ENCODE measurements at regions not wholly inside any gene's neighbourhood (a gene's known extent, or its start where the extent isn't known, plus 50 kb on each side); places are given as distances from the start of the nearest gene placed in this dataset.

DNA sequence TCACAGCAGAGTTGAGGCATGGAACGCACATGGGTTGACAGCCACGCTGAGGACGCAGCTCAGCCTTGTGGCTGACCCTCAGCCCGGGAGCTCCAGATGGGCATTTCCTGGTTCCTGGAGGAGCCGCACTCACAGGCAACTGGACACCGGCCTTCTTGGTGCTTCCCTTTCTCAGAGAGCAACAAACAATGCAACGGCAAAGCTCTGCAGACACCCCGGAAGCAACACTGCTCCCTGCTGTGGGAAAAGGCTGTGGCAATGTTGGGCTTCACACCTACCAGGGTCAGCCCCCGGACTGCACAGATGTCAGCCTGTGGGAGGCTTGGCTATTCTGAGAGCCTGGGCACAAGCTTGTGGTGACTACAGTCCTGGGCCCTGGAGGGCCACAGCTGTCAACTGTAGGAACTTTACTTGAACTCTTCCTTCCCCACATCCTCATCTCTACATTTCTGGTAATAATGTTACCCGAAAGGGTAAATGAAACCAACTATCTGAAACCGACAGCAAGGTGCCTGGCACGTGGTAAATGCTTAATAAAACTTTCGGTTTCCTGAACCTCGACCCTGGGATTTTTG is 597.5 kb upstream of the MKI67 start:
- DNase-seq: no peak

DNA sequence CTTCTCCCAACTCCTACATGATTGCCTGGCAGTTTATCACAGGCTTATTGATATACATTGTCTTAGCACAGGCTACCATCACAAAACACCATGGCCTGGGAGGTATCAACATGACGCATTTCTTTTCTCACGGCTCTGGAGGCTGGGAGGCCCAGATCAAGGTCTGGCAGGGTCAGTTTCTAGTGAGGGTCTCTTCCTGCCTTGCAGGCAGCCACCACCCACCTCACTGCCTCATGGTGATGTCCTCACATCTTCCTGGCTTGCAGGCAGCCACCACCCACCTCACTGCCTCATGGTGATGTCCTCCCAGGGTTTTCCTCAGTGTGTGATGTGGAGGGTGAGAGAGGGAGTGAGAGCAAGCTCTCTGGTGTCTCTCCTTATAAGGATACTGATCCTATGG is 599.3 kb upstream of the MKI67 start:
- DNase-seq: no peak

DNA sequence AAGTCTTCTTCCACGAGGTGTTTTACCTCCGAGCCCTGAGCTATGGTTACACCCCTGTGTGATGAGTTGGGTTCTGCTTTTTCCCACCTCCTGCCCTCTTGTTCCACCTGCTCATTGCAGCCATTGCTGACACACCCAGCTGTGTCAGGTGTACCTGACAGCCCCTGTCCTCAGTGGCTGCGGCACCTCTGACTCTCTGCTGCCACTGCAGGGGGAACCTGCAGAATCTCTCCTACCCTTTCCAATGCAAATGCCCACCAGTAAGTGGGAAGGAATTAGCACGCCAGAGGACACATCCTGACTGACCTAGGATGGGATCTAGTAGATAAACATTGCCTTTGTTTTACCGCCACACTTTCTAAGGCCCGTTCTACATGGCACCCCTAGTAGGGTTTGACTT is 600.9 kb upstream of the MKI67 start:
- DNase-seq: no peak

DNA sequence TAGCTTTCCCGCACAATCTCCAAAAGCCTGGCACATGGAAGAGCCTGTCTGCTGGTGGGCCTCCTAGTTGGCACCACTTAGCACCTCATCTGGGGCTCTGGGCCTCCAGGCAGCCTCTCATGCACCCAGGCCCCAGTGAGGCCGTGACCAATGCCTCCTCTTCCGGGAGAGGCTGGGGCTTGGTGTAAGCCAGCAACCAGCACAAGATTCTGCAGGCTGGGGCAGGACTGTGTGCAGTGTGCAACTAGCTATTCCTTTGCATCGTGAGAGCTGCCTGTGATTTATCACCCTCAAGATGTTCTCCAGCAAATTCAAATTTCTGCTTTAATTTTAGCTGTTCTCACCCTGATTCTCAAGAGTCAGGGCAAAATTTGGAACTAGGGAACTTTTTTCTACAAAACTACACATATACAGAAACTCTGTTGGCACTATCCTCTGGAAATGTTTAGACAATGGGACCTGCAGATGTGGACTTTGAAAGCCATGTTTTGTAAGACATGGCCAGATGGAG is 603.7 kb upstream of the MKI67 start:
- DNase-seq: no peak

DNA sequence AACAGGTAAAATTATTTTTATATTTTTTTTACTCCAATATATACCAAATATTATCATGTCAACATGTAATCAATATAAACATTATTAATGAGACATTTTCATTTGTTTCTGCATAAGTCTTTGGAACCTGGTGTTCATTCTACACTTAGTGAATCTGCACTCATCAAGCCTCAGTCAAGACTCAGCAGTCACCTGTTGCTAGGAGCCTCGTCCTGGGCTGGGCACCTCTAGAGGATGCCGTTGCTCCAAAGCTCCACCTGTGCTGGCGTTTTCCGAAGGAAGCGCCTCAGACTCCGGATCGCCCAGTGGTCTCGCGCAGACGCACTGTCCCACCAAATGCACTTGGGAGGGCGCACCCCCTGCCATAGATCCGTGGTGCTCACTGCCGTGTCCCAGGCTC is 604.7 kb upstream of the MKI67 start:
- no peak for DNase-seq

DNA sequence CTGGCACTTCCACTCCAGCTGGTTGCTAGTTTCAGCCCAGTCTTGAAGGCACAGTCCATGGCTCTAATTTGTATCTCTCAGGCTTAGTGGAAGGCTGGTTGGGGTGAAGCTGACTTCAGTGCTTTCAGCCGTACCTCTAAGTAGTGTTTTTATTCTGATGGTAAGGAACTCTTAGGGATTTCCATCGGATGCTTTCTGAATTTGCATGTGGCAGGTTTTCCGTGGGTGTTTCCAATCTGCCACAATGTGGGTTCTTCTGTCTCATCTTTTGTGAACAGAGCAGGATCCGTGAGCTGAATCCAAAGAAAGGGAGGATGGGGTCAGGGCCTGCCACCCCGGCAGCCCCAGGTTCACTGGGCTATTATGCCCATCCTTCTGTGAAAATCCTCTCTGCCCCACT is 607.9 kb upstream of the MKI67 start:
- DNase-seq: no peak

DNA sequence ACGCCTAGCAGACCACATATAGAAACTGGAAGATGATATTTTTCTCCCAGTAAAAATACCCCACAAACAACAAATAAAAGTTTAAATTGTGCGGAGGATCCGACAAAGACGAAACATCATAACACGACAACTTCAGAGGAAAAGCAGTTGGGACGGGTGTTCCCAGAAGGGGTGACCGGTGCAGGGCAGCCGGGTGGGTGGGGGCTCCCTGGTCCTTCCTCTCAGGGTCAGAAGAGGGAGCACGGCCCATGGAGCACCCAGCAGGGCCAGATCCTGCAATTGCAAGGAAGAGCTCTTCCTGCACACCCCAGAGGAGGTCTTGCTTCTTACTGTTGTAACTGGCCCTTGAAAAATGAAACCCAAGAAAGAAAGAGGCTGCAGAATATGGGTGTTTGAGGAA is 608.5 kb upstream of the MKI67 start:
- DNase-seq: no peak

DNA sequence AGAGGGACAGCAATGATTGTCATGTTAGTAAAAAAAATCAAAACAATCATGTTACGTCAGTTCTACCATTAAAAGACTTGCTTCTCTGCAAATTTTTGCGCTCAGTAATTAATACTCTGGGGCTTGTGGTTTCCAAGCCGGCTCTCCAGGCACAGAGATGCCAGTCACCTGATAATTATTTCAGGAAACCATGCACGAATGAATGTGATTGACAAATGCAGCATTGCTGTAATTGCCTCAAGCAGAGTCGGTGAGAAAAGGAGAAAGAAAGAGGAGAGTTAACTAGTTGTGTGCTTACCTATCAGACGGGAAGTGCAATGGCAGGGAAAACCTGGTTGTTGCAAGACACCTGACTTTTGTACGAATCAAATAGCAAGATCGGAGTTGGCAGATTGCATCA is 609.8 kb upstream of the MKI67 start:
- no peak for DNase-seq

DNA sequence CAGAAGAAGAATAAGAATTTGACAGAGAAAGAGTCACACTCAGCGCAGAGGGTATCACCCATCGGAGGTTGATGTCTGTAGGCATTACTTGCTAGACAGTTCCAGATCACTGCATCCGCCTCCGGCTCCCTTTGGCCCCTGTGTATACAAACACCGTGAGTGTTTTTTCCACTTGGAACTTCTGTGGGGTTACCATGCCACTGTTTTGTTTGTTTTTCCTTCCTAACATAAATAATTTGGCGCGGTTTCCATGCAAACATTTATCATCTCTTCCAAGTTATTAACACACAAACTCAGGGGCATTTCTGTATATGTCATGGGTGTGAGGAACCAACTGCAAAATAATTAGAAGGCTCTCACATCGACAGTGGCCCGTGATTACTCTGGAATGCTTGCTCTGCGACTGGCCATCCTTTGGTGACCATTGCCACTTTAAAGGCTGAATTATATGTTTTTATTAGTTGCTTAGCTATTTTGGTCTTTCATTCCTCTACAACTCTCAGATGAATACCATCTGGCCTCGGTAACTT is 612.2 kb upstream of the MKI67 start:
- no peak for DNase-seq

DNA sequence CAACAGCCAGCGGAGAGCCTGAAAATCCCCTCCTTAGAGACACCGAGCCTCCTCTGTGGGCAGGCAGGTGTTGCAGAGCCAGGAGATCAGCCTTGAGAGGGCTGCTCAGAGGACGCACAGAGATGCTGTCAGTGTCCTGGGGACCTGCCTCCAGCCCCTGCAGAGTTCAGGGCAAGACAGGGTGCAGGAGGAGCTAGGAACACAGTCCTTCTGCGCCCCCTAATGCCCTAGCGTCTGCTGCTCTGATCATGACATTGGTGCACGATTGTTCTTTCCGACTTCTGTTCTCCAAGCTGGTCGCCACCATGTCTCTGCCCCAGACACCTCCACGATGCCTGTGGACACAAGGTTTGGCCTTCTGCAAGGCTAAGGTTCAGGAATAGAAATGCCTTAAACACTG is 613.7 kb upstream of the MKI67 start:
- no peak for DNase-seq

DNA sequence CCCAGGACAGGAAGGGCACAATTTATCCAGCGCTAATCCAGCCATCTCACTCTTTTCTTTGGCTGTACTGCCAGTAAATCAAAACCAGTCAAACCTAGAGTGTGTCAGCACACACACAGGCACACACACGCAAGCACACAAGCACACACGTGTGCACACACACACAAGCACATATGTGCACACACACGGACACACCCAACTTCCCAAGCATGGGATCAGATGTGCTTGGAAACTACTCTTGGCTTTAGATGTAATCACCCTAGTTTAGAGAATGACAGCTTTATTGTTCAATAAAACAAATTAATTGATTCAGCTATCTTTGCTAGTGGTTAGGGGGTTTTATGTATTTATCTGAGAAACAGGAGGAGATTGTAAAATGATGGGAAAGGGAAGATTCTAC is 615.0 kb upstream of the MKI67 start:
- no peak for DNase-seq

DNA sequence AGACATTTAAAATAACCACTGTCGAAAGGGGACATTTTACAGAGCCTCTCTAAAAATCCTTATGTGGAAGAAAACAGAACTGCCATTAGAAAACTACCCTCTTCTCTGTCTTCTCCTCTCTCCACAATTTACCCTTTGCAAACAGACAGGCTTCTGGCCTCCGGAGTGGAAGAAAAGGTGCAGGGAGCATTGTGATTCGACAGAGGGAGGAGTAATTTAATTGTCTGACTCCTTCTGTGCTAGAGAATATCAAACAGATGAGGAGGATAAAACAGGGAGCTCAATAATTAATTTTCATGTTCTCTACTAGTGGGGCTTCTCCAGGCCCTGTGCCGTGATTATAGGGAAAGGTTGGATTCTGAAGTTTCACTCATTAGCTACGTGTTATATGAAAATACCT is 615.5 kb upstream of the MKI67 start:
- DNase-seq: no peak

DNA sequence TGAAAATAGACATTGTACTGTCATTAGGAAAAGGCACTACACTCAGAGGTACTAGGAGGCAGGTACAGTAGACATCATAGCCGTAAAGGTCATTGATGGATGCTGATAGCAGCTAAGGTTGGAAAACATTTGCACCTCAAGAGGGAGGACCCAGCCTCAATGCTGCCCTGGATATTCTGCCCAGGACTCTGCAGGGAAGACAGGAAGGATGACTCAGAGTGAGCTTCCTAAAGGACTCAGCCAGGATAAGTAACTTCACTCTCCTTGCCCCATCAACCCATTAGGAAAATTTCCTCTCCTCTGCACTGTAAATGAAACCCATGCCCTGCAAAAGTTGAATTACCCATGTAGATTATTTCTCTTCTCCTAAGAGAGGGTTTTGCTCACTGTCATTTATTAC is 617.9 kb upstream of the MKI67 start:
- DNase-seq: no peak

DNA sequence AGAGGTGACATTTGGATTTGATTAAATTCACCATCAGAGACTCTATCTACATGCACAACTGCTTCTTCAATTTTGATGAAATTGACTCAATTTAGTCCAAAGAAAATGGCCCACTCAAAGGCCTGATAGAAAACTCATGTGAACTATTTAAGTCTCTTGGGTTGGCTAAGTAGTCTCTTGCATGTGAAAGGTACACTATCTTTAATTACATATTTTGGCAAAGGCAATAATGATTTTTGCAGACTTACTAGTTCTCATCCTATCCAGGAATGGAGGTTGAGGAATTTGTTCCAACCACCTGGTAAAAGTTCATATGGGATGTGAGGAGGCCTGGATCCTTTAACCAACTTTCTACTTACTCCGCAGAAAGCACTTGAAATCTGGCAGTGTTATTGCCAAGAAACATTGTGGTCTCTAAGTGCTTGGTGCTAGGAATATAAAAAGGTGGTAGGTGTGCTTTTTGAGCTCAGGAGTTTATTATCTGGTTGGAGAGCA is 618.6 kb upstream of the MKI67 start:
- no peak for DNase-seq

DNA sequence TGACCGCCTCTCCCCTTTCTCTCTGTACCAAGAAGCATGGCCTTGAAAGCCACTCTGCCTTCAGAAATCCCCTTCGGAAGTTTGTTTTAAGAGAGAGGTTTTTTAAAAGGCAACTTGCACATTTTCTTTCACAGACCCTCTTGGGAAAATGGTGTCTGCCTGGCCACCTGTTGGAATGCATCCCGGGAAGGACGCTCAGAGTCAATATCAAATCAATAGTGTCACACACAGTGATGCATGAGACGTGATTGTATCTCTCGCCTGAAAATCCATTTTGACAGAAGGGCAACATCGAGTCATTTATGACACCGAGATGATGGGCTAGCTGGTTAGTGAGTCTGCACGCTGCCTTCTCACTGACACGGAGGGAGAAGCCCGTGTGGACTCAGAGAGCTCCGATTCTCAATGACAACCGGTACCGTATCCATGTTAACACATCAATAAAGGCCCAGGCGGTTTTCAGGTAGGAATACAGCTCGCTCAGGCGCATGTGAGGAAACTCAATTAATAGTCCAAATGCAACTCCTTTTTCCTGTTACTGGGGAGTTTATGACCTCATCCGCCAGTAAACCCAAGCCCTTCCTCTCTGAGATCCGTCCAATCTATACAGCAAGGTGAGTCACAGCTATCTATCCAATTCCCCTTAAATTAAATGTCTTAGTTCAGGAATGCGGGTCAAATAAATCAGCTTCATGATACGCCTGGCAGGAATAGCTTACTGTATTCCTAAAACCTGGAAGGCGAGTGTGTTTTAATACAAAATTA is 621.5 kb upstream of the MKI67 start:
- DNase-seq: no peak

DNA sequence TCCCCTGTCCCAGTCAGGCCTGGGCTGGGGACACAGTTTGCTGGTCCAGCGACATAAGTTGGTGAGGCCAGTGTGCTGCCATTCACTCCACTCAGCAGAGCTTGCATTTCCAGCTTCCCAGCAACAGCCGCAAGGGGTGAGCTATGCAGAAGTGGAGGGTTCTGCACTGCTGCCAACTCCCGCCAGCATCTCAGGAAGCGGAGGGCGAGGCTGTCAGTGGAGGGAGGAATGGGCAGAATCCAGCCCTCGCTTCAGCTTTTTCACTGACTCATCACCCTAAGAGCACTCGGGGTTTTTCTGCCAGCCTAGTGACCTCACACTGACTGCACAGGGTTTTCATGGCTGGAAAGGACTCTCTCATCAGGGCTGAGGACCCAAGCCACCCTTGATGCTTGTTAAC is 625.1 kb upstream of the MKI67 start:
- peak; percentile 32 for DNase-seq

DNA sequence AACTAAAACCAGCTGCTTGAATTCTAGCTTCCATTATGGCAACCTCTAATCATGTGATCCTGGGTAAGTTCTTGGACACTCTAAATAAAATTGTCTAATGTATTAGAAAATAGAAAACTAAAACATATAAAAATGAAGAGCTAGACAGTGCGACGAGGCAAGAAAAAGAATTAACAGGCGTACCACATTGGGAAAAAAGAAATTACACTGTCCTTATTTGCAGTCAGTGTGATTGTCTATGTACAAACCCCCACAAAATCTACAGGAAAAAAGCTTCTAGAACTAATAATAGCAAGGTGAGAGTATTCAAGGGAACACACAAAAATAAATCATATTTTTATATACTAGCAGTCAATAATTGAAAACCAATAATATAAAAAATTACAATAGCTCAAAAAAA is 625.6 kb upstream of the MKI67 start:
- no peak for DNase-seq

DNA sequence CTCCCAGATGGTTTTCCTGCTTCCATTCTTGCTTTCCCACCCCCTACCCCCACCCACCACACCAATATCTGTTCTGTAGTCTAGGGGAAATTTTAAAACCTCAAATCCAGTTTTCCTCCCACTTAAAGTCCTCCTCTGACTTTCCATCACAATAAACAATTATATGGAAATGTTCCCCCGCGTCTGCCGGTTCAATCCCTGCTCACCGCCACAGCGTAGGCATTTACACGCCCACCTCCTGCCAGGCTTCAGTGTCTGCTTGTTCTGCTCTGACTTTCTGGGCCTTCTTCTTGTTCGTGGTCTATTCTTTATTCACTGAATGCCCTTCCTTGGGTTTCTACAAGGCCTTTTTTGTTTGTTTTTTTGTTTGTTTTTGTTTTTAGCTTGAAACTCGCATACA is 633.0 kb upstream of the MKI67 start:
- no peak for DNase-seq

DNA sequence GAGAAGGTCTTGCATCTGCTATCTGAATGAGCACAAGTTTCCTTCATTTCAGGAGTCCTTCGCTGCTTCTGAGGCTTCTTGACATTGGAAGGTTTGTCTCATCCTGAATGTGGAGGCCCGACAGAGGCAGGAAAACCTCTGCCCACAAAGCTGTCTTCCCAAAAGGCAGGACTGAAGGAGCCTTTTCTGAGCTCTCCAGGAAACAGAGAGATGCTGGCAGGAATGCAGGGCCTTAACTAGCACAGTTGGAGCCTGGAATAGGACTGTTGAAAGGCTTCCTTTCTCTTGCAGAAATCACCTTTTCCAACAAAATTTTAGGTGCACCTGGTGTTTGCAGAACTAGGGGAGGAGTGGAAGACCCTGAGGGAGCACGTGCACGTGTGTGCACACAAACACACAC is 637.4 kb upstream of the MKI67 start:
- no peak for DNase-seq

DNA sequence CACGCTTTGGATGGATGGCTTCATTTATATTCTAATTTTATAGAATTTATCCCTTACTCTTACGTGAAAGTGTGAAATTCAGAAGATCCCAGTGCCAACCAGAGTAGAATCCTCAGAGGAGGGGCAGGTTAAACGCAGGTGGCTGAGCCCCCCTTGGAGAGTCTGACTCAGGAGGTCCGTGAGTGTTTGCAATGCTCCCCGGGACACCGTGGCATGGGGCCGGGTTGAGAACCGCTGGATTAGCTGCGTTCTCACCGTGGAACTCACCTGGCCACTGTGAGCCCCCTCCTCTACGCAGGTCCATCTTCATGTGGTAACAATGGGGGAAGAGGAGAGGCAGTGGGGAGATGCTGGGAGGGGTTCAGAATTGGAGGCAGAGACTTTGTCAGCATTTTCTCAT is 638.0 kb upstream of the MKI67 start:
- no peak for DNase-seq

DNA sequence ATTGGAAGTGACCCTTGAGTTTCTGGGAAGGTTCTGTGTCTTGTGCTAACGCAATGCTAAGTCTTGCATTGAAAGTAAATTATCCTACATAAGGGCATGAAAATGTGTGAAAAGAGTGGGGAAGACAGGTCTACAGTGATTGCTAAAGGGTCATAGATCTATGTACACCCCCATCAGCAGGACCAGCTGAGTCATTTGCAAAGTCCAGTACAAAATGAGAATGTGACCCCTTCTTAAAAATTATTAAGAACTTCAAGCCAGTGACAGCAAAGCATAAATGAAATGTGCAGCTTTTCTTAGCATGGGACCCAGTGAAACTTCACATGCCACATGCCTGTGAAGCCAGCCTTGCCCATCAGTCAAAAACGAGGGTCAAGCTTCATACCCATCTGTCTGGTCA is 640.7 kb upstream of the MKI67 start:
- DNase-seq: no peak

DNA sequence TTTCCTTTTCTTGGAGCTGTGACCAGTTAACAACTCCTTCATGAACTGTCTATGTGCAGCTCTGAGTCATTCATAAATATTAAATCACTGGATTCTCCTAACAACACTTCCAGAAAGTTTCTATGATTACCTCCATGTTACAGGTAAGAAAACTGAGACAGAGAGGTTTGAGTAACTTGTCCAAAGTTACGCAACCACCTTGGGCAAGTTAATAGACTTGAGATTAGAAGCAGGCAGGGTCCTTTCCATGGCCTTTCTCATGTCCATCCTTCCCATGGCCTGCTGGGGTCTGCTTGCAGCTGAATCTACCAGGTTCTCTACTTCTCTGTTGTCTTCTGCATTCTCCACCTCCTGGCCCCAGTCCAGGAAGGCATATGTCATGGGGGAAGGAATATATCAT is 648.8 kb upstream of the MKI67 start:
- DNase-seq: no peak

DNA sequence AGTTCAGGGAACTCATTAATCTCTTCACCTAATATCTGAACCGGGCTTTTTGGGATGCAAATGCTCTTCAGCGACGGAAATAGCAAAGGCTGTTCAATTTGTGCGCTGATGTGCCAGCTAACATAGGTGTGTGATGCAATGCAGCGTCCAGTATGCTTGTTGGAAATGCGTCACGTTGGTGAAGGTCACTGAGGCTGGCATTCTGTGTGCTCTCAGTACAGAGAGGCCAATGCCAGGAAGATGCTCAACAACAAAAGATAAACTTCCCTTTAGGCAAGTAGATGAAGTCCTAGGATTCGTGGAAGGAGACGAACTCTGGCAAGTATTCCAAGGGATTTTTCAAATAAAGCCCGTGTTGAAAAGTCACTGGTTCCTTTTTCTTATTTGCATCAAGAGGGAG is 649.5 kb upstream of the MKI67 start:
- no peak for DNase-seq

DNA sequence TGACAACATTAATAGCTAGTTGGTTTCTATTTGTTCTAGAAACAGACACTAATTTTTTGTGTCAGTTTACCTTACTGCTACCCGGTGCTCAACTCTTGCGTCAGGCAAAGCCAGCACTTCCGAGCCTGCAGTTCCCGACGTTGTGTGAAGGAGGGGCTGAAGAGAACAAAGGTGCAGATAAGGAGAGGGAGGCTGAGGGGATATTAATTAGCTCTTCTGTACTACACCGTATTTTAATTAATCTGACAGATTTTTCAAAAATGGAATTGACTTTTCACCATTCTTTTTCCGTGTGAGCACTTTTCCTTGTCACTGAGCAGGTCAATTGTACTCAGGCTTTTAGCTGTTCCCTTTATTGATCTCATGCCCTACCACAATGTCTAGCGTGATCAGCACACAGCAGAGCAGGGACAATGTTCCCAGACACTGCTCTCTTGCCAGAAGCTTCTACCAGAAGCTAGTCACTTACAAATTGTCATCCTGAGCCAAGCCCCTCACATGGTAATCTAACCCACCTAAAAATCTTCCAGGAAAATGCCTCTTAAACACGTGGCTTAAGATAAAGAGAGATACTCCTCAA is 650.5 kb upstream of the MKI67 start:
- no peak for DNase-seq

All from NCI-H2029 treated with DMSO at 0.1 percent for 48 hours (cell line).